GM21786 (cell line): ENCODE measurements at regions not wholly inside any gene's neighbourhood (a gene's known extent, or its start where the extent isn't known, plus 50 kb on each side); places are given as distances from the start of the nearest gene placed in this dataset.

Source experiments
- ATAC-seq: cut with Tn5 transposase; IDR thresholded peaks from one replicate; pipeline ENCODE4 v1.9.1; 2021; ENCODE audit not compliant: unreplicated experiment

DNA sequence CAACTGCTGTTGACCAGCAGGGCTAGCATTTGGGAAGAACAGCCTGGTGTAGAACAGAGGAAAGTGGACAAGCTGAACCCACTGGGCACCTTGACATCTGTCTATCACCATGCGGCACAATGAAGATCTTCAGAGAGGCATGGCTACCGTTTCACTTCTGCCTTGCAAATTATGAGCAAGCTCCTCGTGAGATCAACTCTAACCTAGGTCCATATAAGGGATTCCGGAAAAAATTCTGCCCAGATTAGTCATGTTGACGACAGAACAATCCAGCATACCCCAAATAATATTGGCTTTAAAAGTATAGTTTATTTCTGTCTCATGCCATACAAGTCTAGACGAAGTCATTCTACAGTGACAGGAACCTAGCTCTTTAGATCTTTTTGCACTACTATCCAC lies 91.6 kb upstream of the ATF7IP start:
- peak; percentile 26 for ATAC-seq

DNA sequence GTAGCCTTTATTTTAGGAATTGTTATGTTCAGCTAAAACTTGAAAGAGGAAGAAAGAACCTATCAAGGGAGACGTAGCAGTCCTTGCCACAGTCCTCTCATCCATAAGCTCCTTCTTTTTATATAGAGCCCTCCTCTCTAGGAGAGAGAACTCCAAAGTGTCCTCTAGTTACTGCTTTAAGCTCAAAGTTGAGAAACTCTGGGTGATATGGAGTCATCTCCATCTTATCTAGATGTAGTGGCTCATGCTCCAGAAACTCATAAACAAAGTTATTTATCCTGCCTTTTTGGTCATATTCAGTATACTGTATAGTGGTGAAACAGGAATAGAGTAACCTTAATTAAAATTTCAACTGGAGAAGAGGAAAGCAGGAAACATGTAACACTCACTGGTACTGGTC lies 90.4 kb upstream of the ATF7IP start:
- no peak for ATAC-seq

DNA sequence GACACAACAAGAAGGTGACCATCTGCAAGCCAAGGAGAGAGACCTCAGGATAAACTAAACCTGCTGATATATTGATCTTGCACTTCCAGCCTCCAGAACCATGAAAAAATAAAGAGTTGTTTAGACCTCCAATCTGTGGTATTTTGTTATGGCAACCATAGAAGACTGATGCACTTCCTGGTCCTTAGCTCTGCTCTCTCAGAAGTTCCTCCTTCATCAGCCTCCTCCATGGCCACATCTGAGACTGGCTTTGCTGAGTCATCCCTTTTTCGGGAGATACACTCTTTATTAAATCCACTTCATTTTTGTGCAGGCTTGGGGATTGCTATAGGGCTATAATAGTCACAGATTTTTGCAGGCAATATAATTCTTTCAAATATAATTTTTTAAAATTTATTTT lies 89.6 kb upstream of the ATF7IP start:
- no peak for ATAC-seq

DNA sequence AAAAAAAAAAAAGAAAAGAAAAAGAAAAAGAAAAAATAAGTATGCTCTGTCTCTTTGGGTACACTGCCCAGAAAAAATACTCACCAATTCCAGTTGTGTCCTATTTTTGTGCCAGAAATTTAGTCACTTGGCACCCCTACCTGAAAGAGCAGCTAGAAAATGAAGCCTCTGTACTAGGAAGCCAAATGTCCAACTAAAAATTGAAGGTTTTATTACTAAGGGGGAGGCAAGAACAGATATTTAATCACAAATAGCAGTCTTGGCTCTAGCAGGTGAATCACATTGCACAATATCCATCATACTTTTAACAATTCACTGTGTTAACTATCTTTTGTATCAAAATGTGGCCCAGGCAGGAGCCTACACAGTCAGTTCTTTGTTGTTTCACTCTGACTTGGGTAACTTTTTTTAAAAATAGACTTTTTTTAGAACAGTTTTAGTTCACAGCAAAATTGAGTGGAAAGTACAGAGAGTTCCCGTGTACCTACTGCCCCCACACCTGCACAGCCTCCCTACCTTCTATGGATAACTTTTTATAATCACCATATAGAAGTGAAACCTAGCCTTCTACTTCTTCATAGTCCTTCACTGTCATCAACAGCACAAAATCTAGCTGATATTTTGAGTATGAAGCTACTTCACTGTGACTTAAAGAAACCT lies 87.1 kb upstream of the ATF7IP start:
- ATAC-seq: no peak

DNA sequence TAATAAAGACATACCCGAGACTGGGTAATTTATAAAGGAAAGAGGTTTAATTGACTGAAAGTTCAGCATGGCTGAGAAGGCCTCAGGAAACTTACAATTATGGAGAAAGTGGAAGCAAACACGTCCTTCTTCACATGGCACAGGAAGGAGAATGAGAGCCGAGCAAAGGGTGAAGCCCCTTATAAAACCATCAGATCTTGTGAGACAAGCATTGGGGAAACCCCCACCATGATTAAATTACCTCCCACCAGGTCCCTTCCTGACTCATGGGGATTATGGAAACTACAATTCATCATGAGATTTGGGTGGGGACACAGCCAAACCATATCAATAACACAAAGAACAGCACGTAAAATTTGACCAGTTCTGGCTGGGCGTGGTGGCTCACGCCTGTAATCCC lies 85.6 kb upstream of the ATF7IP start:
- no peak for ATAC-seq

DNA sequence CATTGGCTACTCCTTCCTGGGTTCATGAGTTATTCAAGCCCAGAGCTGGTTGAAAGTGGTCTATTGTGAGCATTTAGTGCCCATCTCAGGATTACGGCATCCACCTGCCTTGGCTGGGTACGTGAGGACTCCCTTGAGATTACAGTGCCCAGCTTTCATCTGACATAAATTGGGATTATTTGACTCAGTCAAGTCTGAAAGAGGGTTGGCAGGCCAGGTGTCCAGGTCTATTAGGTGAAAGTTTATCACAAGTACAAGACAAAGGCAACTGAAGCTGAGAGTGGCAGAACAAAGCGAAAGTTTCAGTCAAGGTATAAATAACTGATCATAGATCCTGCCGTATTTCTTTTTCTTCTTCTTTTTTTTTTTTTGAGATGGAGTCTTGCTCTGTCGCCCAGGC lies 84.6 kb upstream of the ATF7IP start:
- peak; percentile 39 for ATAC-seq

DNA sequence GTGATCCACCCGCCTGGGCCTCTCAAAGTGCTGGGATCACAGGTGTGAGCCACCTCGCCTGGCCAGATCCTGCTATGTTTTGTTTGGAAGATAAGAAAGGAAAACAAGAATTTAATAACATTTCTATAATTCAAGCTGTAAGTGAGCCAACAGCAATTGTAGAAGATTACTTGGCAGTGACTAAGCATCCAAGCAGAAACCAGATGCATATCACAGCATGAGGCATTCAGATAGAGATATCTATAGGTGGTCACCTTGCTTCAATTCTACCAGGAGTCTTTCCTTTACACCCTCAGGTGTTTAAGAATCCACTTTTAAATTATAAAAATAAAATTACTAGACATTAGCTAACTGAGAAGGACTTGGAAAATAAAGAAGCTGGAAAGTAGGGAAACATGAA lies 83.9 kb upstream of the ATF7IP start:
- ATAC-seq: no peak

DNA sequence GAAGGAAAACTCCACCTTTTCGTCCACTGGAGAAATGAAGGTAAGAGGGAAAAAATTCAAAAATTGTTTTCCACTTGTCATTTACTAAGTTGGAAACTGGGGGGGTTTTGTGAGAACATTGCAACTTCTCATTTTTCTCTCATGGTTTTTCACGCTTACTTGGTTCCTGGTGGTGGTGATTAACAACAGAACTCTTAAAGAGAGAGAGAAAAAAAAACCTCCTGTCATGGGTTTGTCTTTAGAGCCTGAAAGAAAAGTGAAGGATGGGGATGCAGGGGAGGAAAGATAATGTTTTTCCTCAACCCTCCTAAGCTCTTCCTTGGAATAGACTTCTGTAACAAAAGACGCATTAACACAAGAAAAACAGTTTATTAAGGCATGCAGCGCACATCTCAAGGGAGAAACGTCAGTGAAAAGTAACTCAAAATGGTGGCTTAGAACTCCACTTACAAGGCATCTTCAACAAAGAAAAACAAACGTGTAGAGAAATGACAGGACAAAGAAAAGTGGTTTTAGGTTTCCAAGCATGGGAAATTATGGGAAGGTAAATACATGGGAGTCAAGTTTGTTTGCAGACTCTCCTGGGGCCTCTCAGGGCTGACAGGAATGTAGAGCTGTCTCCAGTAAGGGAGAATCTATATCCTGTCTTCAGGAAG lies 81.9 kb upstream of the ATF7IP start:
- peak; percentile 39 for ATAC-seq

DNA sequence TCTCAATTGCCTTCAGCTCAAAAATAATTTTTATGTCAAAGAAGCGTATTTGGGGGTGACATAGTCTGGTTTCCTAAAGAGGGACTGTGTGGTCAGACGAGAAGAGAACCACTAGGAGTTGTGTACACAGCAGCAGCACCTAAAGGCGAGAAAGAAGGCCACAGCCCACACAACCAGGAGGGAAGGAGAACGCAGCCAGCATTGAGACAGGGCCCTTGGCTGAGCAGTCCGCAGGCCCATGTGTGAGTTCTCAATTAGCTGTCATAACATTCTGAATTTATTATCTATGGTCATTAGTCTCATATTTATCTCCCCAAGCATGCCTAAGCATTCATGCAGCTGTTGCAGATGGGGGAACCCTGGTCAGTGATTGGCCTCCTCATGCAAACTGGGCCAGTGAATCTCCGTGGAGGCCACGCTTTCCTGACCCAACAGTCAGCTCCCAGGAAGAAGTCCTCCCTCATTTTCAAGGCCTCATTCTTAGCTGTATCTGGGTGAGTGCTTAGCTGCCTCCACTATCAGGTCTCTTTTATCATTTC lies 81.2 kb upstream of the ATF7IP start:
- peak; percentile 70 for ATAC-seq

DNA sequence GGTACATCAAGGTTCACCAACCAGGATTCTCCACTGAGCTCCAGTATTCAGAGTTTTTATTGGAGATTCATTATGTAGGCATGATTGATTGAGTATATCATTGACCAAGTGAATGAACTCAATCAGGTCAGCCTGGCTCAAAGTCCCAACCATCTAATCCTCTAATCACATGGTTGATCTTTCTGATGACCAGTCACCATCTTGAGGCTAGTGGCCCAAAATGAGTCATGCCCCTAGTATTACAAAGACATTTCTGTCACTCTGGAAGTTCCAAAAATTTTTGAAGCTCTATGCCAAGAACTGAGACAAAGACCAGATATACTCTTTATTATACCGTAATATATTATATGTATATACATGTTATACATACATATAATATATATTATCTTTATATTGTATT lies 75.9 kb upstream of the ATF7IP start:
- ATAC-seq: no peak

DNA sequence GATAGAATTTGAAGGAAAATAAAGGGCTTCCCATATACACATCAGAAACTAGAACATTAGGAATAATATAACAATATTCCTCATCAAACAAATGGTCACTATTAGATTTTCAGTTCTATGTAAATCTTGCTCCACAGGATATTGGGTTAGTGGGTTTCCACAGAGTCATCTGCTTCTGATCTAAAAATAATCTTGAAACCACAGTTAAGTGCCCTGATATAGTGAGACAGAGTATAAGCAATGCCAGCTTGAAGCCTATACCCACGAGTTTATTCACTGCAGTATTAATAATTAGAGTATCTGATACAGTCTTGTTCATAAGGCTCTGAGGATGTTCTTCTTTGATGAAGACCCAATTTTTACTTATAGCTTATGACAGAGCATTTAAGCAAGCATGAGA lies 74.5 kb upstream of the ATF7IP start:
- no peak for ATAC-seq

DNA sequence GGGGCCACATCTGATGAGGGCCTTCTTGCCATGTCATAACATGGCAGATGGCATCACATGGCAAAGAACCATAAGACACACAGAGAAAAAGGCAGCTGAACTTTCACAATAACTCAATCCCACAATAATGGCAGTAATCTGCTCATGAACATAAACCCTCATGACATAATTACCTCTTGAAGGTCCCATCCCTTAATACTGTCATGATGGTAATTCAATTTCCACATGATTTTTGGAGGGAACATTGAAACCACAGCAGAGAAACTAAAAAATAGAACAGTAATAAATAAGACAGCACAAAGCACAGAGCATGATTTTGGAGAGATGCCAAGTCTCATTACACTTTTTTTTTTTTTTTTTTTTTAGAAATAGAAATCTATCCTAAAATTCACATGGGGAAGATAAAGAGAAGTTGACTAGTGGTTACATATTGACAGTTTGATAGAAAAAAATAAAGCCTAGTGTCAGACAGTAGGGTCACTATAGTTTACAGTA lies 61.8 kb upstream of the ATF7IP start:
- no peak for ATAC-seq

DNA sequence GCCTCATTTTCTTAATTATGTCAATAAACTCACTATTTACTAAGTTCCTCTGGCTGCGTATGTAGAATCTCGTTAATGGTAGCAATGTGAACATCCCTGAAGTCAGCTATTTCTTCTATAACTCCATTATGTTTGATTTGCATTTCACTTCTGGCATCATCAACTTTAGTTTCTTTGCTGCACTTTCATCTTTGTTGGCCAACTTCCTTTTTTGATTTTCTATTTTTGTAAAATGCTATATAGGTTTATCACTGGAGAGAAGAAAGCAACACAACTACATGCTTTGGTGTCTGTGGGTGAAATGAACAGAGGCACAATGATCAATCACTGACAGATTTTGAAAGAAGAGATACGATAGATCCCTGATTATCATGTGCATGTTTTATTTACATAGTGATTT lies 58.5 kb upstream of the ATF7IP start:
- ATAC-seq: no peak

DNA sequence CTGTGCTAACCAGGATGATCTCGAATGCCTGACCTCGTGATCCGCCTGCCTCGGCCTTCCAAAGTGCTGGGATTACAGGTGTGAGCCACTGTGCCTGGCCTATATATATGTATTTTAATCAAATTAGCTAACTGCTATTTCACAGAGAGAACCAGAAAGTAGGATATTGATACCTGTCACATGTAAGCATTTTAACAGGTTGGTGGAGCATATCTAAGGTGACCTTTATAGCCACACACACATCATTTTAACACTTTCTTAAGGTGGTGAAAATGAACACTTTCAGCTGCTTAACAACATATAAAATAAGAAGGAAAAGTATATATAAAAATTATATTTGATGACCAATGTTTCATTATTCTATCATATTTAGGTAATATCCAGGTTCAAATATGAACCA lies 57.0 kb upstream of the ATF7IP start:
- no peak for ATAC-seq

DNA sequence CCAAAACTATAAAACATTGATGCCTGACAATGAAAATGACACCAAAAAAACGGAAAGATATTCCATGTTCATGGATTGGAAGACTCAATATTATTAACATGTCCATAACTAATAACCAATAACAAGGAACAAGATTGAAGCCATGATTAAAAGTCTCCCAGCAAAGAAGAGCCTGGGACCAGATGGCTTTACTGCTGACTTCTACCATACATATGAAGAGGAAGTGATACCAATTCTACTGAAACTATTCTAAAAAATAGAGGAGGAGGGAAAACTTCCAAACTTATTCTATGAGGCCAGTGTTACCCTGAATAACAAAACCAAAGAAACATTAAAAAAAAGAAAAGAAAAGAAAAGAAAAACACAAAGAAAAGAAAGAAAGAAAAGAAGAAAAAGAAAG lies 54.6 kb upstream of the ATF7IP start:
- no peak for ATAC-seq

DNA sequence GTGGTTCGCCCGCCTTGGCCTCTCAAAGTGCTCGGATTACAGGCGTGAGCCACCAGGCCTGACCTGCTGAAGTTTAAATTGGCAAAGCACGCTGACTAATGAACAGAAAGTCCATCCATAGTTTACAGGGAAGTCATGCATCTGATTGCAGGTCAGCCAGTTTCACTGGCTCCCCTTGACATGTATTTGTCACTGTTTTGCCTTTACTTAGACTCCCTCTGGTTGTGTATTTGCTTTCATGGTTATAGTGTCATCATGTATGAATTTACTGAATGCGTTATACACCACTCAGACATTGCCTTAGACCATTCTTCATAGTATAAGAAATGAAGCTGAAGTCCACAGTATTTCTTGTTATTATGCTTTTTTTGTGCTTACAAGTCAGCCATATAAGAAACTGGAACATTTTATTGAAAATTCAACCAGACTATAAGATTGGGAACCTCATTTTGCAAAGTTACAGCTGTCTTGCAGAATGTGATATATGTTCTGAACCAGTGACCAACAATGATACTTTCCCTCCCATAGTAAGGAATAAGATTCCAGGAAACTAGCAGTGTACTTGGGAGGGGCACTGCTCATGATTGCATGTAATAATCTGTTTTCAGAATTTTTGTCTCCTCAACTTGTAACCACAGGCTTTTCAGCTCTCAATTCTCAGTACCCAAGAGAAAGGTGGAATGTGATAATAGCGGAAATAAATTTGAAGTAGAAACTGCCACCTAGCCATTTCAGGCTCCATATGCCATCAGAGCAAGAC lies 51.9 kb upstream of the ATF7IP start:
- ATAC-seq: no peak

DNA sequence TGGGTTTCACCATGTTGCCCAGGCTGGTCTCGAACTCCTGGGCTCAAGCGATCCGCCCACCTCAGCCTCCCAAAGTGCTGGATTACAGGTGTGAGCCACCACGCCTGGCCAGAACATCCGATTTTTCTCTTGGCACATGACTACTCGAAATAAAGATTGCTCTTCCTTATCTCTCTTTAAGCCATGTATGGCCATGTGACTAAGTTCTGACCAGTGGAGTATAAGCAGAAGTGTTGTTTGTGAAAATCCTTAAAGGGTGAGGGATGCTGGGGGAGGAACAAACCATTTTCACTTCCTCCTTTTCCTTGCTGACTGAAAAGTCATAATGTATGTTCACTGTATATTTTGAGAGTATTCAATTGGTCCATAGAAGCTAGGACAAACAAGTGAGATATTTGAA lies 50.7 kb upstream of the ATF7IP start:
- no peak for ATAC-seq

DNA sequence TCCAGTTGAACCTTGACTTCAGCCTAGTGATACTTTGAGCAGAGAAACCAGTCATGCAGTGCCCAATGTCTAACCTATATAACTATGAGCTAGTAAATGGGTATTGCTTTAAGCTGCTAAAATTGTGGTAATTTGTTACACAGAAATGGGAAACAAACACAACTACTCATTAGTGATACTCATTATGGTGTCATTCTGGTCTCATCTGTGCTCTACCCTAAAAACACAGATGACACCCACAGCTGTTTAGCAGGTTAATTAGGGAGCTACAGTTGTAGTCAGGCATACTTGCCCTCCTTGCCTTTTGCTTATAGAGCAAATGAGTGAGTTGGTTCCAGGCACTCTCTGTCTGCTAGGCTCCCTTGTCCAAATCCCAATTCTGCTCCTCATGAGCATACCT lies 50.0 kb upstream of the ATF7IP start:
- no peak for ATAC-seq
